Sigmoid colon (tissue), 3 donors: ENCODE measurements at regions not wholly inside any gene's neighbourhood (a gene's known extent, or its start where the extent isn't known, plus 50 kb on each side); places are given as distances from the start of the nearest gene placed in this dataset.

ENCODE experiments used
- POLR2A ChIP-seq, 2 donors: fragments of 450-650 bp; IDR thresholded peaks; one replicate each; pipeline ENCODE4 v1.6.1; 2016; ENCODE audit warnings: antibody characterized with exemption in 2 of 2, mild to moderate bottlenecking in 2 of 2, moderate library complexity in 2 of 2
- TF ChIP-seq, protein P1 (sequence below), 4 experiments: fragments of 450-650 bp in 3 of 4; fragments of 200-600 bp in 1 of 4; IDR thresholded peaks; one replicate each; pipeline ENCODE4 v1.5.1; 2016 to 2019; ENCODE audit warnings: antibody characterized with exemption in 4 of 4, mild to moderate bottlenecking in 3 of 4, moderate library complexity in 2 of 4

DNA sequence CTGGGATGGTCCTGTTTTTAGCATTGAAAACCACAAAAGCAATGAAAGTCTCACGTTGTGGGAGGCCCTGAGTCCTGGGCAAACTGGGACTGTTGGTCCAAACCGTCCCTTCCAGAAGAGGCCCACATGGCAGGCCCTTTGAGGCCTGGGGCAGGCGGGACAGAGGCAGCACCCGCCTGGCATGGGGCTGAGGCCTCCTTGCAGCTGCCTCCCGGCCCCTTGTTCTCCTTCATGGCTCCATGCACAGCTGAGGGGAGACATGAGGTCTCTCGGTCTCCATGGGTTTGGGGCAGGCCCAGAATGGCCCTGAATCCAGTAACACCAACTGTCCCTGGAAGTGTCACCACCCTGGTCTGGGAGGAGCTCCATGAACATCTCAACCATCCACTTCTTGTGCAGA, 61.9 kb downstream of the RRM2 start:
- TF ChIP-seq, protein P1, sequence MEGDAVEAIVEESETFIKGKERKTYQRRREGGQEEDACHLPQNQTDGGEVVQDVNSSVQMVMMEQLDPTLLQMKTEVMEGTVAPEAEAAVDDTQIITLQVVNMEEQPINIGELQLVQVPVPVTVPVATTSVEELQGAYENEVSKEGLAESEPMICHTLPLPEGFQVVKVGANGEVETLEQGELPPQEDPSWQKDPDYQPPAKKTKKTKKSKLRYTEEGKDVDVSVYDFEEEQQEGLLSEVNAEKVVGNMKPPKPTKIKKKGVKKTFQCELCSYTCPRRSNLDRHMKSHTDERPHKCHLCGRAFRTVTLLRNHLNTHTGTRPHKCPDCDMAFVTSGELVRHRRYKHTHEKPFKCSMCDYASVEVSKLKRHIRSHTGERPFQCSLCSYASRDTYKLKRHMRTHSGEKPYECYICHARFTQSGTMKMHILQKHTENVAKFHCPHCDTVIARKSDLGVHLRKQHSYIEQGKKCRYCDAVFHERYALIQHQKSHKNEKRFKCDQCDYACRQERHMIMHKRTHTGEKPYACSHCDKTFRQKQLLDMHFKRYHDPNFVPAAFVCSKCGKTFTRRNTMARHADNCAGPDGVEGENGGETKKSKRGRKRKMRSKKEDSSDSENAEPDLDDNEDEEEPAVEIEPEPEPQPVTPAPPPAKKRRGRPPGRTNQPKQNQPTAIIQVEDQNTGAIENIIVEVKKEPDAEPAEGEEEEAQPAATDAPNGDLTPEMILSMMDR (IDR thresholded peaks at IDR 0.05): no peak
- TF ChIP-seq POLR2A (IDR thresholded peaks at IDR 0.05): no peak
